GM12892 (cell line): ENCODE measurements at regions not wholly inside any gene's neighbourhood (a gene's known extent, or its start where the extent isn't known, plus 50 kb on each side); places are given as distances from the start of the nearest gene placed in this dataset.

Experiments used
- POLR2A ChIP-seq: IDR thresholded peaks from 2 replicates; pipeline ENCODE4 v1.6.1; 2011; ENCODE audit warnings: low read depth, low read length, control low read depth
- POLR2AphosphoS5 ChIP-seq: IDR thresholded peaks from 2 replicates; pipeline ENCODE4 v1.6.1; 2011; ENCODE audit warnings: low read depth, low read length, control low read depth
- TAF1 ChIP-seq: IDR thresholded peaks from 2 replicates; pipeline ENCODE4 v1.6.1; 2011; ENCODE audit warnings: low read depth, mild to moderate bottlenecking, control low read depth, low read length, borderline replicate concordance

DNA sequence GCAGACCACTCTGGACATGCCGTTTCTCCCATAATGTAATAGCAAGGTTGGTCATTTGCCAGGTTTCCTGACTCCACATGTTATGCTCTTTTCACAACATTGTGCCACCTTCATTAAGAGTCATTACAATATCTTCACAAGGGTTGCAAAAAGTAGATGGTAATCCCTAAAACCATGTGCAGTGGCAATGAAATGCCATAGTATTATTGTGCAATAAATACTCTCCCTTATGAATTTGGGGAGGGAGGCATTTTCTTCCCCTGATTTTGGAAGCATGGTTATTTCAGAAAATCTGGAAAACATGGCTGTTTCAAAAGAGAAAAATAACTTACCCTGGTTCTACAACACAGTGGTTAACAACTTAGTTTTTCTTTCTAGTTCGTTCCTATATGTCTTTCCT lies 75.1 kb downstream of the BLTP1 start:
- no peak for TF ChIP-seq TAF1
- no peak for TF ChIP-seq POLR2AphosphoS5
- no peak for TF ChIP-seq POLR2A
